ENCODE measurements at regions not wholly inside any gene's neighbourhood (a gene's known extent, or its start where the extent isn't known, plus 50 kb on each side); places are given as distances from the start of the nearest gene placed in this dataset.
"Not testable (repeated sequence)": the region's sequence is repeated elsewhere in the genome, so short reads cannot be mapped to it uniquely, and the experiment has no call there.

GRCh38 chr13:76266561-76266960 lies 619.6 kb downstream of the KCTD12 start:
- peak; percentile 27 for DNase-seq

GRCh38 chr13:76250211-76250610 lies 614.1 kb downstream of the LMO7 start:
- DNase-seq, result no peak

GRCh38 chr13:76245920-76246319 lies 609.8 kb downstream of the LMO7 start:
- no peak for DNase-seq

GRCh38 chr13:76245211-76245610 lies 609.1 kb downstream of the LMO7 start:
- no peak for DNase-seq

- not testable (repeated sequence) for DNase-seq
Observed at GRCh38 chr13:76243120-76243519, 607.0 kb downstream of the LMO7 start.

GRCh38 chr13:76239031-76239680 lies 603.0 kb downstream of the LMO7 start:
- DNase-seq, result no peak

- DNase-seq, result no peak
Observed at GRCh38 chr13:76231522-76232167, 595.5 kb downstream of the LMO7 start.

- DNase-seq, result no peak
Observed at GRCh38 chr13:76229281-76229680, 593.2 kb downstream of the LMO7 start.

GRCh38 chr13:76226941-76227340 lies 590.8 kb downstream of the LMO7 start:
- peak; percentile 1 for DNase-seq

- peak; percentile 23 for DNase-seq
Observed at GRCh38 chr13:76225815-76226489, 589.8 kb downstream of the LMO7 start.

- no peak for DNase-seq
Observed at GRCh38 chr13:76223999-76224398, 587.9 kb downstream of the LMO7 start.

GRCh38 chr13:76223565-76223964 lies 587.4 kb downstream of the LMO7 start:
- no peak for DNase-seq

- DNase-seq, result no peak
Observed at GRCh38 chr13:76222511-76222910, 586.4 kb downstream of the LMO7 start.

GRCh38 chr13:76216729-76217128 lies 580.6 kb downstream of the LMO7 start:
- DNase-seq, result no peak

GRCh38 chr13:76214001-76214400 lies 577.9 kb downstream of the LMO7 start:
- no peak for DNase-seq

GRCh38 chr13:76213423-76213904 lies 577.3 kb downstream of the LMO7 start:
- no peak for DNase-seq

GRCh38 chr13:76210262-76210661 lies 574.1 kb downstream of the LMO7 start:
- peak; percentile 6 for DNase-seq

- no peak for DNase-seq
Observed at GRCh38 chr13:76198568-76199163, 562.5 kb downstream of the LMO7 start.

- no peak for DNase-seq
Observed at GRCh38 chr13:76189882-76190519, 553.9 kb downstream of the LMO7 start.

- DNase-seq, result no peak
Observed at GRCh38 chr13:76175961-76176725, 540.0 kb downstream of the LMO7 start.

- no peak for DNase-seq
Observed at GRCh38 chr13:76168661-76169060, 532.5 kb downstream of the LMO7 start.

- no peak for DNase-seq
Observed at GRCh38 chr13:76164290-76164689, 528.2 kb downstream of the LMO7 start.
